Gastrocnemius medialis (tissue), 4 donors: ENCODE measurements at regions not wholly inside any gene's neighbourhood (a gene's known extent, or its start where the extent isn't known, plus 50 kb on each side); places are given as distances from the start of the nearest gene placed in this dataset.

ENCODE experiments used
- POLR2A ChIP-seq, 2 donors: fragments of 450-650 bp; IDR thresholded peaks; one replicate each; pipeline ENCODE4 v1.6.1; 2017; ENCODE audit warnings: antibody characterized with exemption in 2 of 2, mild to moderate bottlenecking in 2 of 2, moderate library complexity in 2 of 2
- TF ChIP-seq, protein P1 (sequence below), 5 experiments: fragments of 450-650 bp in 3 of 5; fragments of 200-600 bp in 2 of 5; sonication (generic) in 2 of 5; IDR thresholded peaks in 4 of 5; conservative IDR thresholded peaks in 1 of 5; 1 replicate in 4 of 5; 2 replicates in 1 of 5; pipeline ENCODE4 v1.5.1; 2016 to 2019; ENCODE audit warnings: antibody characterized with exemption in 5 of 5, mild to moderate bottlenecking in 3 of 5, moderate library complexity in 3 of 5

DNA sequence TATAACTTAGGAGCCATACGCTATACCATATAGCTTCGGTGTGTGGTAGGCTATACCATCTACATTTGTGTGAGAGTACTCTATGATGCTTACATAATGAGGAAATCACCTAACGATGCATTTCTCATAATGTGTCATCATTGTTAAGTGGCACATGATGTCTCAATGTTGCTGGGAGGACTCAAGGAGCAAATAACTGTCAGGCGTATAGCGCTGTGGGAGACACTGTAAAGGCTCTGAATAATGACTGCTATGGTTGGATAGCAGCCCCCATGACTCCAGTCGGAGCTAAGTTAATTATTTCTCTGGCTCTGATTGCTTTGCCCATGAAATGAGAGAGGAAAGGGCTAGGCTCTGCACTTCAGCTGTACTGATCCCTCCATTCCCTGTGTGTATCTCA is 197.2 kb downstream of the RGS9 start:
- TF ChIP-seq, protein P1, sequence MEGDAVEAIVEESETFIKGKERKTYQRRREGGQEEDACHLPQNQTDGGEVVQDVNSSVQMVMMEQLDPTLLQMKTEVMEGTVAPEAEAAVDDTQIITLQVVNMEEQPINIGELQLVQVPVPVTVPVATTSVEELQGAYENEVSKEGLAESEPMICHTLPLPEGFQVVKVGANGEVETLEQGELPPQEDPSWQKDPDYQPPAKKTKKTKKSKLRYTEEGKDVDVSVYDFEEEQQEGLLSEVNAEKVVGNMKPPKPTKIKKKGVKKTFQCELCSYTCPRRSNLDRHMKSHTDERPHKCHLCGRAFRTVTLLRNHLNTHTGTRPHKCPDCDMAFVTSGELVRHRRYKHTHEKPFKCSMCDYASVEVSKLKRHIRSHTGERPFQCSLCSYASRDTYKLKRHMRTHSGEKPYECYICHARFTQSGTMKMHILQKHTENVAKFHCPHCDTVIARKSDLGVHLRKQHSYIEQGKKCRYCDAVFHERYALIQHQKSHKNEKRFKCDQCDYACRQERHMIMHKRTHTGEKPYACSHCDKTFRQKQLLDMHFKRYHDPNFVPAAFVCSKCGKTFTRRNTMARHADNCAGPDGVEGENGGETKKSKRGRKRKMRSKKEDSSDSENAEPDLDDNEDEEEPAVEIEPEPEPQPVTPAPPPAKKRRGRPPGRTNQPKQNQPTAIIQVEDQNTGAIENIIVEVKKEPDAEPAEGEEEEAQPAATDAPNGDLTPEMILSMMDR (IDR thresholded peaks at IDR 0.05 in 4 of 5, conservative IDR thresholded peaks at IDR 0.05 in 1 of 5) = no peak
- no peak for TF ChIP-seq POLR2A (IDR thresholded peaks at IDR 0.05)
